Endothelial cell of umbilical vein (primary cell): ENCODE measurements at regions not wholly inside any gene's neighbourhood (a gene's known extent, or its start where the extent isn't known, plus 50 kb on each side); places are given as distances from the start of the nearest gene placed in this dataset.

Experiments
- BruUV-seq: library from RNA; stranded (reverse); fragments of 400-500 nt; replicated peaks from 2 replicates; lab custom pipeline; 2021; lab: Mats Ljungman, UMichigan
- CTCF ChIA-PET: fragments of 300-600, 350-600 bp; sonication (Branson Sonifier 250); formaldehyde crosslinking; loops from one replicate; lab custom pipeline; 2021; ENCODE audit warnings: antibody characterized with exemption, inconsistent platforms; lab: Charles Lee
- POLR2A ChIA-PET: fragments of 300-600, 350-600 bp; sonication (Branson Sonifier 250); formaldehyde crosslinking; loops from one replicate; lab custom pipeline; 2021; ENCODE audit warnings: antibody characterized with exemption, inconsistent platforms; lab: Charles Lee
- DNase-seq: peaks from one replicate; pipeline ENCODE4 v3.0.0-alpha.2; 2011; ENCODE audit warnings: low read depth, low spot score
- FAIRE-seq: peaks from 2 replicates; lab custom pipeline; 2011; peaks lifted over from hg19 to GRCh38; lab: Jason Lieb, UNC
- H2AFZ ChIP-seq: 2 replicates; pipeline ENCODE4 v1.6.0; 2012; ENCODE audit warnings: low read depth, low read length, control low read depth, inconsistent platforms
- H3K27ac ChIP-seq: 2 replicates; pipeline ENCODE4 v1.5.1; 2011; ENCODE audit warnings: low read depth, mild to moderate bottlenecking, control low read depth, low read length, moderate library complexity; ENCODE audit not compliant: insufficient read depth
- H3K27me3 ChIP-seq, 2 experiments: 2 replicates each; pipeline versions ENCODE4 v1.6.0 to v1.6.1; 2011; ENCODE audit warnings: low read length in 2 of 2, mixed read lengths in 1 of 2; ENCODE audit not compliant: control insufficient read depth in 2 of 2, insufficient read depth in 2 of 2
- H3K36me3 ChIP-seq, 2 experiments: 2 replicates in 1 of 2; 3 replicates in 1 of 2; pipeline ENCODE4 v1.5.1; 2011; ENCODE audit warnings: low read length in 2 of 2, mild to moderate bottlenecking in 1 of 2, moderate library complexity in 1 of 2; ENCODE audit not compliant: control insufficient read depth in 2 of 2, insufficient read depth in 2 of 2; ENCODE audit errors: extremely low read depth in 1 of 2
- H3K4me1 ChIP-seq: 3 replicates; pipeline ENCODE4 v1.5.1; 2011; ENCODE audit warnings: mild to moderate bottlenecking, low read length; ENCODE audit not compliant: control insufficient read depth, insufficient read depth; ENCODE audit errors: extremely low read depth
- H3K4me2 ChIP-seq: 2 replicates; pipeline ENCODE4 v1.6.1; 2011; ENCODE audit warnings: low read length, control low read depth, mixed read lengths; ENCODE audit not compliant: insufficient read depth
- H3K4me3 ChIP-seq, 3 experiments: fragments of 200-600 bp in 1 of 3; sonication (generic), shearing (Covaris generic) in 1 of 3; replicated peaks in 1 of 3; 2 replicates each; pipeline ENCODE4 v1.5.1; 2011 to 2016; ENCODE audit warnings: control low read depth in 3 of 3, low read length in 3 of 3, mild to moderate bottlenecking in 2 of 3, inconsistent platforms in 1 of 3, low read depth in 1 of 3, moderate library complexity in 1 of 3; ENCODE audit not compliant: insufficient read depth in 1 of 3
- H3K79me2 ChIP-seq: 2 replicates; pipeline ENCODE4 v1.6.0; 2012; ENCODE audit warnings: low read length, inconsistent platforms; ENCODE audit not compliant: control insufficient read depth, insufficient read depth
- H3K9ac ChIP-seq: replicated peaks from 2 replicates; pipeline ENCODE3; 2011; ENCODE audit warnings: low read length, control low read depth; ENCODE audit not compliant: insufficient read depth; ENCODE audit errors: extremely low read depth
- H3K9me1 ChIP-seq: replicated peaks from 3 replicates; pipeline ENCODE4 v1.6.0; 2011; ENCODE audit warnings: mild to moderate bottlenecking, low read length; ENCODE audit not compliant: control insufficient read depth, insufficient read depth; ENCODE audit errors: extremely low read depth
- H3K9me3 ChIP-seq: replicated peaks from 2 replicates; pipeline ENCODE4 v1.5.1; 2012; ENCODE audit warnings: low read length, inconsistent platforms; ENCODE audit not compliant: control insufficient read depth, insufficient read depth
- H4K20me1 ChIP-seq: replicated peaks from 2 replicates; pipeline ENCODE3; 2011; ENCODE audit warnings: mild to moderate bottlenecking, low read length; ENCODE audit not compliant: control insufficient read depth, insufficient read depth; ENCODE audit errors: extremely low read depth
- EZH2 ChIP-seq: IDR thresholded peaks from 2 replicates; pipeline ENCODE4 v1.6.1; 2012; ENCODE audit warnings: borderline replicate concordance, low read depth, mild to moderate bottlenecking, moderate library complexity, low read length, inconsistent platforms; ENCODE audit not compliant: severe bottlenecking
- FOS ChIP-seq: IDR thresholded peaks from 2 replicates; pipeline ENCODE4 v1.6.1; 2011; ENCODE audit warnings: mild to moderate bottlenecking, low read length, moderate library complexity, borderline replicate concordance; ENCODE audit not compliant: insufficient read depth
- GATA2 ChIP-seq: IDR thresholded peaks from 2 replicates; pipeline ENCODE4 v1.7.0; 2011; ENCODE audit warnings: low read depth, mild to moderate bottlenecking, moderate library complexity, mixed read lengths, low read length; ENCODE audit not compliant: insufficient read length, insufficient read depth
- MYC ChIP-seq: IDR thresholded peaks from one replicate; pipeline ENCODE4 v1.6.1; 2011; ENCODE audit warnings: mild to moderate bottlenecking, low read depth, low read length
- POLR2A ChIP-seq: IDR thresholded peaks from 2 replicates; pipeline ENCODE4 v1.6.1; 2012; ENCODE audit warnings: low read depth, mild to moderate bottlenecking, control low read depth, low read length
- dilution Hi-C: fragments of 300-500 bp; cut with MboI; formaldehyde crosslinking; loops from one replicate; pipeline ENCODE4 v1.15.0; 2019; ENCODE audit warnings: low sequenced_read_pairs; ENCODE audit not compliant: extremely low pct_ligation_motif_present
- intact Hi-C: fragments of 100-400 bp; cut with micrococcal nuclease; formaldehyde crosslinking; loops from one replicate; pipeline ENCODE4 v1.10.0; 2022
- TF ChIP-seq, protein P1 (sequence below), 2 donors: IDR thresholded peaks; 1 replicate in 1 of 2; 2 replicates in 1 of 2; pipeline ENCODE4 v1.5.1; 2011; ENCODE audit warnings: low read length in 2 of 2, mild to moderate bottlenecking in 2 of 2, moderate library complexity in 2 of 2, control low read depth in 1 of 2, inconsistent platforms in 1 of 2, low read depth in 1 of 2; ENCODE audit not compliant: insufficient read depth in 1 of 2; ENCODE audit errors: extremely low read depth in 1 of 2
- TF ChIP-seq, protein P2 (sequence below): IDR thresholded peaks from 2 replicates; pipeline ENCODE4 v1.6.1; 2011; ENCODE audit not compliant: insufficient read depth, insufficient read length

DNA sequence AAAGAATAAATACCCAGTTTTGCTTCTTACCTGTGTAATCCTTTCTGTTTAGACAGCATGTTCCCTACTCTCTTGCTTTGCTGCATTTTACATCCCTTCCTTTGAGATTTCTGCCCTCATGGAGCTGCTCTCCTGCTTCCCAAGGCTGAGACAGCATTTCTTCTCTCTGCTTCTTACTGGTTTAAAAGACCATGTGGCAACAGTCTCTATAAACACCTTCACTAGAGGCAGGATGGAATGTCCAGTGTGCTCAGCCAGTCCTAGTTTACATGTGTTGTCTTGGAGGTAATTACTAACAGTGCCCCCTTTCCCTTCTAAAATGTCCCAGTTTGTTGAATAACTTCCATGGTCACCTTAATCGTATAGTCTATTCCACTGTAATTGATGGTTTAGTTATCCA is 262.3 kb downstream of the CNTN3 start:
- Histone ChIP-seq H3K4me2 (no peak overlapping the region), H3K9me1 (no peaks in the 10 kb centered on the region), H3K4me3 (no peak overlapping the region), H4K20me1 (no peaks in the 10 kb centered on the region), H3K27ac (no peak overlapping the region), H3K27me3 (no peaks in the 10 kb centered on the region), H3K9me3 (peaks cover 11% of the 10 kb centered on the region), H3K4me1 (no peaks in the 10 kb centered on the region), H3K9ac (no peak overlapping the region), H3K36me3 (no peaks in the 10 kb centered on the region), H2AFZ (no peak overlapping the region), H3K79me2 (no peaks in the 10 kb centered on the region)
- ChIA-PET CTCF (no interaction called here), POLR2A (no interaction called here)
- DNase-seq (no peak), FAIRE-seq (no peak)
- intact Hi-C loops (no loop called here), dilution Hi-C loops (no loop called here)
- no TSS peak for BruUV-seq
- TF ChIP-seq, protein P1, sequence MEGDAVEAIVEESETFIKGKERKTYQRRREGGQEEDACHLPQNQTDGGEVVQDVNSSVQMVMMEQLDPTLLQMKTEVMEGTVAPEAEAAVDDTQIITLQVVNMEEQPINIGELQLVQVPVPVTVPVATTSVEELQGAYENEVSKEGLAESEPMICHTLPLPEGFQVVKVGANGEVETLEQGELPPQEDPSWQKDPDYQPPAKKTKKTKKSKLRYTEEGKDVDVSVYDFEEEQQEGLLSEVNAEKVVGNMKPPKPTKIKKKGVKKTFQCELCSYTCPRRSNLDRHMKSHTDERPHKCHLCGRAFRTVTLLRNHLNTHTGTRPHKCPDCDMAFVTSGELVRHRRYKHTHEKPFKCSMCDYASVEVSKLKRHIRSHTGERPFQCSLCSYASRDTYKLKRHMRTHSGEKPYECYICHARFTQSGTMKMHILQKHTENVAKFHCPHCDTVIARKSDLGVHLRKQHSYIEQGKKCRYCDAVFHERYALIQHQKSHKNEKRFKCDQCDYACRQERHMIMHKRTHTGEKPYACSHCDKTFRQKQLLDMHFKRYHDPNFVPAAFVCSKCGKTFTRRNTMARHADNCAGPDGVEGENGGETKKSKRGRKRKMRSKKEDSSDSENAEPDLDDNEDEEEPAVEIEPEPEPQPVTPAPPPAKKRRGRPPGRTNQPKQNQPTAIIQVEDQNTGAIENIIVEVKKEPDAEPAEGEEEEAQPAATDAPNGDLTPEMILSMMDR (IDR thresholded peaks at IDR 0.05; ENCODE audit: extremely low read depth in 1 of 2, insufficient read depth in 1 of 2, low read depth in 1 of 2, low read length in 2 of 2), result no peak
- TF ChIP-seq POLR2A (no peak), EZH2 (no peak), GATA2 (no peak), FOS (no peak), MYC (no peak)
- TF ChIP-seq, protein P2, sequence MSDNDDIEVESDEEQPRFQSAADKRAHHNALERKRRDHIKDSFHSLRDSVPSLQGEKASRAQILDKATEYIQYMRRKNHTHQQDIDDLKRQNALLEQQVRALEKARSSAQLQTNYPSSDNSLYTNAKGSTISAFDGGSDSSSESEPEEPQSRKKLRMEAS, result no peak
